GM10266 (cell line): ENCODE measurements at regions not wholly inside any gene's neighbourhood (a gene's known extent, or its start where the extent isn't known, plus 50 kb on each side); places are given as distances from the start of the nearest gene placed in this dataset.

Experiments
- DNase-seq: peaks from one replicate; pipeline ENCODE4 v3.0.0; 2012; ENCODE audit errors: extremely low spot score
- TF ChIP-seq, protein P1 (sequence below): IDR thresholded peaks from 2 replicates; pipeline ENCODE4 v1.5.1; 2012; ENCODE audit warnings: mild to moderate bottlenecking, low read depth; ENCODE audit not compliant: control insufficient read depth, insufficient read depth; ENCODE audit errors: missing control alignments

DNA sequence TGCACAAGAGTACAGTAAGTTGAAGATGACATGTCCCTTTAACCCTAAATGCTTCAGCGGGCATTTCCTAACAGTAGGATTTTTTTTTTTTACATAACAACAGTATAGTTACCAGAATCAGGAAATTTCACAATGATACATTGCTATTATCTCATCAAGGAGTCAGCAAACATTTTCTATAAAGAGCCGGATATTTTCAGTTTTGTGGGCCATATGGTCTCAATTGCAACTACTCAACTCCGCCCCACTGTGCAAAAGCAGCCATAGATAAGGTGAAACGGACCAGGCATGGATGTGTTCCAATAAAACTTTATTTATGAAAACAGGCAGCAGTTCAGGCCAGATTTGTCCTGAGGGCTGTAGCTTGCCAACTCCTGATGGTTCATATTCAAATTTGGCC is 130.6 kb downstream of the SMAD6 start:
- no peak for DNase-seq
- TF ChIP-seq, protein P1, sequence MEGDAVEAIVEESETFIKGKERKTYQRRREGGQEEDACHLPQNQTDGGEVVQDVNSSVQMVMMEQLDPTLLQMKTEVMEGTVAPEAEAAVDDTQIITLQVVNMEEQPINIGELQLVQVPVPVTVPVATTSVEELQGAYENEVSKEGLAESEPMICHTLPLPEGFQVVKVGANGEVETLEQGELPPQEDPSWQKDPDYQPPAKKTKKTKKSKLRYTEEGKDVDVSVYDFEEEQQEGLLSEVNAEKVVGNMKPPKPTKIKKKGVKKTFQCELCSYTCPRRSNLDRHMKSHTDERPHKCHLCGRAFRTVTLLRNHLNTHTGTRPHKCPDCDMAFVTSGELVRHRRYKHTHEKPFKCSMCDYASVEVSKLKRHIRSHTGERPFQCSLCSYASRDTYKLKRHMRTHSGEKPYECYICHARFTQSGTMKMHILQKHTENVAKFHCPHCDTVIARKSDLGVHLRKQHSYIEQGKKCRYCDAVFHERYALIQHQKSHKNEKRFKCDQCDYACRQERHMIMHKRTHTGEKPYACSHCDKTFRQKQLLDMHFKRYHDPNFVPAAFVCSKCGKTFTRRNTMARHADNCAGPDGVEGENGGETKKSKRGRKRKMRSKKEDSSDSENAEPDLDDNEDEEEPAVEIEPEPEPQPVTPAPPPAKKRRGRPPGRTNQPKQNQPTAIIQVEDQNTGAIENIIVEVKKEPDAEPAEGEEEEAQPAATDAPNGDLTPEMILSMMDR = no peak

DNA sequence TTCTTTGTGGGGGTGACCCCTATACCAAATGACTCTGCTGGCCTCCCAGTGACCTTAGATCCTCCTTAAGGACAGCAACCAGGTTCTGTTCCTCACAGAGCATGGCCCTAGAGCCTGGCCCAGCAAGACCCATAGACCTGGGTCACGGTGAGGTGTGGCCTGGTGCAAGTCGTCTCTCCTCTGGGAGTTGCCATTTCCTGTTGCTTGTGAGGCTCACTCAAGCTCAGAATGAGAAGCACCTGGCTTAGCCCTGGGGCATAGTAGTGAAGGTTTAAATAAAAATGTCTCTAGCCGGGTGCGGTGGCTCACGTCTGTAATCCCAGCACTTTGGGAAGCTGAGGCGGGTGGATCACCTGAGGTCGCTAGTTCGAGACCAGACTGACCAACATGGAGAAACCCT is 131.3 kb downstream of the SMAD6 start:
- DNase-seq = no peak
- TF ChIP-seq, protein P1 = no peak

DNA sequence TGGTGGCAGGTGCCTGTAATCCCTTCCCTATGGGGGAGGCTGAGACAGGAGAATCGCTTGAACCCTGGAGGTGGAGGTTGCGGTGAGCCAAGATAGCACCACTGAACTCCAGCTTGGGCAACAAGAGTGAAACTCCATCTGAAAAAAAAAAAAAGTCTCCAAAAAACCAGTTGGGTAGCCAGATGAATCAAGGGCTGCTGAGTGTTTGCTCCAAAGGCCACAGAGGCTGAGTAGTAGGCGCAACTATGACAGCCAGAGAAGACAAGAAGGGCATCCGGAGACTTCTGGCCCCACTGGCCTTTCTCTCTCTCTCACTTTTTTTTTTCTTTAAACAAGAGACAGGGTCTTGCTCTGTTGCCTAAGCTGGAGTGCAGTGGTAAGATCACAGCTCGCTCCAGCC is 131.8 kb downstream of the SMAD6 start:
- TF ChIP-seq, protein P1 = no peak
- DNase-seq = no peak

DNA sequence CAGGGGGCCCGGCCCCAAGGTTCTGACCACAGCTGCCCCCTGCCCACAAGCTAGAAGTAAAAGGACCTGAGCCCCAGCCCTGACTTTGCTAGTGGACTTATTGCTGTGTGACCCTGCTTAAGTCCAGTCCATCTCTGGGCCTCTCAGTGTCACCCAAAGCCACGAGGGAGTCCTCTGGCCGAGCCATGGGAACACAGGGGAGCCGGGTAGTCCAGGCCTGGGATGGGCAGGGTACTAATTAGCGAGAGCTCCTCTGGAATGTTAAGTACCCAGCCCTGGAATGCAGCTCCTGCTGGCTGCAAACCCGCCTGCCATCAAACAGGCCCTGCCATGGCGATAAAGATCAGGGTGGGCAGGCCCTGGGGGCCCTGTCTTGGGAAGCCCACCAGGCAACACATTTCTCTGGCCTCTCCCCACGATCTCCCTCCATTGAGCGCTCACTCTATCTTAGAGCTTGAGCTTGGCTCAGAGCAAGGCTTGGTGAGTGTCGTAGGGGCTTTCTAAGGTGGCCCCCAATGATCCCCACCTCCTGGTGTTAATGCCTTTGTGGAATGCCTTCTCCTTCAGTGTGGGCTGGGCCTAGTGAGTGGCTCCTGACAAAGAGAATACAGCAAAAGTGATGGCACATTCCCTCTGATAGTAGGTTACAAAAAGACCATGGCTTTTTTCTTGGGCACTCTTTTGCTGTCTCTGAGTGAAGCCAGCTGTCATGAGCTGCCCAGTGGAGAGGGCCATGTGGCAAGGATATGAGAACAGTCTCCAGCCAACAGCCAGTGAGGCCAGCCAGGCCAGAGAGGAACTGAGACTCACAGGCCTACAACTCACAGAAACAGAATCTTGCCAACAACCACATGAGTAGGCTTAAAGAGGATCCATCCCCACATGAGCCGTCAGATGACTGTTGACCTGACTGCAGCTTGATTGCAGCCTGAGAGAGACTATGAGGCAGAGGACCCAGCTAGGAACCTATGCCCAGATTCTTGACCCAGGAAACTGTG is 133.1 kb downstream of the SMAD6 start:
- TF ChIP-seq, protein P1 = no peak
- DNase-seq = no peak

DNA sequence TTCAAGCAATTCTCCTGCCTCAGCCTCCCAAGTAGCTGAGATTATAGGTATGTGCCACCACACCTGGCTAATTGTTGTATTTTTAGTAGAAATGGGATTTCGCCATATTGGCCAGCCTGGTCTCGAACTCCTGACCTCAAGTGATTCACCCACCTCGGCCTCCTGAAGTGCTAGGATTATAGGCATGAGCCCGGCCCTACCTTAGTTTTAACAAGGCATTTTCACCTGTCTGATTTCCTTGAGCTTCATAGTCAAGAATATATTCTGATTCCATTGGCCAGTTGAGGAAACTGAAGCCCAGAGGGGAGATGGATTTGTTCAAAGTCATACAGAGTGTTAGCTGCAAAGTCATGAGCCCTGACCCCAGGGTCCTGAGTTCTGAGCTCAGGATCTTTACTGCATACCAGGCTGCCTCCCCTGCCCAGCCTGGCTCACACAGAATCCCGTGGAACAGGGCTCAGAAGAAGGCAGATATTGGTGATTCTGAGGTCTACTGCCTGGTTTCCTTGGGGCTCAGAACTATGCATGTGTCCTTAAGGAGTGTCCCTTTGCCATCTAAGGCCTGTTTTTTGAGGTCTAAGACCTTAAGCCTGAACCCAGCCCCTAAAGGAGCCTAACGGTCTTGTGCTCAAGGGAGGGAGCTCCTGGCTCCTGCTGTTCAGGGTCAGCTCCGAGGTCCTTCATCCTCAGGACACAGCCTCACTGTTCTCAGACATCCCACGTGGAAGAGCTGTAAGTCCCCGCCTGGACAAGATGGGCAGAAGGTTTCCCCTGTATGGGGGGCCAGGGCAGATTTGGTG is 134.4 kb downstream of the SMAD6 start:
- DNase-seq = no peak
- TF ChIP-seq, protein P1 = no peak

DNA sequence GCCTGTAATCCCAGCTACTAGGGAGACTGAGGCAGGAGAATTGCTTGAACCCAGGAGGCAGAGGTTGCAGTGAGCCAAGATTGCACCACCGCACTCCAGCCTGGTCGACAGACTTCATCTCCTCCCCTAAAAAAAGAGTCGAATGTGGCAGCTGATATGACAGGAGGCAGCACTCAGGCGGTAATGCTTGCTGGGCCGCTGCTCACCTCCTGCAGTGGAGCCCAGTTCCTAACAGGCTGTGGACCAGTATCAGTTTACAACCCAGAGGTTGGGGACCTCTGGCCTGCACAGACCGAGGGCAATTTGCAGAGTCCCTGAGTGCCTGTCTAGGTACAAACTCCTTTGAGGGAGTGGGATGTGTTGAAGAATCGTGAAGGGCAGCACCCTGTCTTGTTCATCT is 136.2 kb downstream of the SMAD6 start:
- TF ChIP-seq, protein P1 = no peak

More for the DNA sequence above, 136.2 kb downstream of the SMAD6 start:
- DNase-seq = no peak
